Ramos (cell line): ENCODE measurements at regions not wholly inside any gene's neighbourhood (a gene's known extent, or its start where the extent isn't known, plus 50 kb on each side); places are given as distances from the start of the nearest gene placed in this dataset.

ENCODE experiments used
- in situ Hi-C: fragments of 300-500 bp; cut with MboI; formaldehyde crosslinking; loops from one replicate; pipeline ENCODE4 v1.14.3; 2022; ENCODE audit warnings: low sequenced_read_pairs; ENCODE audit not compliant: unreplicated experiment

DNA sequence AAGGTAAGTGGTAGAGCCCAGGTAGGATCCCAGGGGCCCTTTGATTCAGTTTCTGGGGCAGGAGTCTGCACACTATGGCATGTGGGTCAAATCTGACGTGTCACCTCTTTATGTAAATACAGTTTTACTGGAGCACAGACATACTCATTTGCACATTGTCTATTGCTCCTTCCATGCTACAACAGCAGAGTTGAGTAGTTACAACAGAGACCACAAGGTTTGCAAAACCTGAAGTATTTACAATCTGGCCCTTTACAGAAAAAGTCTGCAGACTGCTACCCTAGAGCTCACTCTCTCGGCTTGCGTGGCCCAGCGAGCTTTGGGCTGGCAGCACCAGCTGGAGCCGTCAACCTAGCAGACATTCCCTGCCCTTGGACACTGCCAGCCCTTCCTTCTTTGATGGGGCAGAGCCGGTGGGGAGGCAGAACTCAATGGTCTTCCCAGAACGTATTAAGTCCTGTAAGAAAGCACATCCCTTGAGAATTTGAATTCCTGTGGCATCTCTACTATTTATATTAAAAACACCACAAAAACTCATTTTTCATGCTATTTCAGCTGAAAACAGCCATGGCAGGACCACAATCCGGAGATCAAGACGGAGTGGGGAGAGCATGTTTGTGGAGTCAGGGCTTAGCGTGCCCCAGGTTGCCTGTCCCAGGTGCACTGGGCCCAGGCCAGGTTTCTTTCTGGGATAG, 133.1 kb upstream of the NUDT7 start:
- in situ Hi-C loops = loop anchor here (5.0 to 10.0 kb wide), 2 partner anchors 224 to 352 kb away; no protein-coding TSS in a partner anchor

DNA sequence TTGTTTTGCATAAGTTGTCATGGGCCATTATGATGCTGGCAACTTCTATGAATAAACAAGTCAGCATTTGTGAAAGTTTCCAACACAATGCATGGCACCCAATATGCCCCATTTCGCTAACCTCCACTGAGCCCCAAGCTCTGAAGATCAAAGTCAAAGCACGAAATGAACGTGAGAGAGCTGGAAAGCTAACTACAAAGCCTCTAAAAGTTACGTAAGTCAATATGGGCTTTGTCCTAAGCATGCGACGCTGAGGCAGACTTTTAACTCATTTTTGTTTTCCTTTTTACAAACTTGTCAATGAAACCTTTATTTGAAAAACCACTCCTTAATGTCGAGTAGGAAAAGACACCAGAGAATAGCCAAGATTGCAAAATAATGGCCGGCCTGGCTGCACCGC, 131.6 kb upstream of the NUDT7 start:
- in situ Hi-C loops = no loop called here

DNA sequence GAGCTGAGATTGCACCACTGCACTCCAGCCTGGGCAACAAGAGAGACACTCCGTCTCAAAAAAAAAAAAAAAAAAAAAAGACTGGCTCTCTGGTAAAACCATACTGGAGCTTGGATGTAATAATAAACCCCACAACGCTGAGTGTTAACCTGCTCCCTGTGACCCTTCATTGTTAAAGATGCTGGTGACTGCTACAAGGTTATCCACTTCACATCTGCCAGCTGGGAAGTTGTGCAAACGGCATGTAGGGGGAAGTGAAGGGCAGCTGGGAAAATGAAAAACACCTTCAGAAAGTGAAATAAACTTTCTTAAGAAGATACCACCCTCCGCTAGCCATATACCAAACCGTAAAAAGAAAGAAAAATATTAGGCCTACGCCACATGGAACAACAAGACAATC, 131.0 kb upstream of the NUDT7 start:
- in situ Hi-C loops = no loop called here

DNA sequence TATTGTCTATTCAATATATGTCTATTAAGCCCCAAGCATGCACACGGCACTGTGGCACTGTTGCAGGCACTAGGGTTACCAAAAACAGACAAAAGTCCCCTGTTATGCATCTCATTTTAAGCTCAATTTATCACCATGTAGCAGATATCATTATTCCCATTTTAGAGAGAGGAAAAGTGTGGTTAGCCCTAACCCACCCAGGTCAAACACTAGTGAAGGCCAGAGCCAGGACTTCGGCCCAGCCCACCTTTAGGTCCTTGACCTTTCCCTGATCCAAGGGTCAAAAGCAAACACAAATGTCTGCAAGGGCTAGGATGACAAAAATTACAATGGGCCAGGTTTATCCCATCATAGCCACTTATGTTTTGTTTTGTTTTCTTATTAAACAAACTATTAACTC, 130.3 kb upstream of the NUDT7 start:
- in situ Hi-C loops = no loop called here

DNA sequence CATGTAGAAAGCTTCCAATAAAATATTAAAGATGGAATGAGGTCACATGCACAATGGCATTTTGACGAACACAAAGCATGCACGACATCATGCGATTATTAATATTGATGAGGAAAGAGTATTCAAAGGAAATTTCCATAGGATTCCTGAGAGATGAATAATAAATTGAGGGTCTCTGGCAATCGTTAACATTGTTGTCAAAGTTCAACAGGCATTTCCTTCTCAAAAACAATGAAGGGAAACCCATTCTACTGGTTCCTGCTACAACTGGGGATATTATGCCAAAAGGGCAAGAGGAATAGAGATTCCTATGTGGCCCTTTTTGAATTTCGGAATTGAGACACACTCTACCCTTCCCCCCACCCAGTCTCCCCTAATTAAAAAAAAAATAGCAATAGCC, 128.3 kb upstream of the NUDT7 start:
- in situ Hi-C loops = no loop called here

DNA sequence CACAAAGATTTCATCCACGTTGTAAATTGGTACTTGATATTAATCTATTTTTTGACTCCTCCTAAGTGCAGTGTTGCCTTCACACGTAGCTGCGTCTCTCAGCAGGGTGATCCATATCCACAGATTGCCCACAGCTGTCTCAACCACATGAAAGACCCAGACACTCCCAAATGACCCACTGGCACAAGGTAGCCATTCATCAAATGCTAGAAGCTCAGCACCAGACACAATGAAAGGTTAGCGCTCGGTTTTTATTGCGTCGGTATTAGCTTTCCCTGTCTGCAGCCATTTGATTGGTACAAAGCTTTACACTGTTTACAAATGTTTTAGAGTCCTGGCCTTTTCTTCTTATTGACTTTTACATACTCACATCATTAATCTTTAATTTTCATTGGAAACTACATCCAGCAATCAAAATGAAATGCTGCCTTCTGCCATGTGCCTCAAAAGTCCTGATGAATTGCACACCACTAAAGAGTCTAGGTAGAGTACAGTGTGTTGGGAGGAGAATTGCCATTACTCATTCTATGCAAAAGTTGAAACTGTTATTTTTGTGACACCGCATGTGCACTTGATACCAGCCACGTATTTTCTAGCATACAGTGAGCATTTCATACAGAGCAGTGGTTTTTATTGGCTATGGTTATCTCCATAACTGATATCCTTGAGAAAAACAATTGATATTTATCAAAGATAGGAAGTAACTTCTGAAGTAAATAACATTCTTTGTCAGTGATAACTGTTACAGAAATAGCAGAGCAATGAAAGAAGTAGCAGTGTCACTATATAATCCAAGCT, 127.3 kb upstream of the NUDT7 start:
- in situ Hi-C loops = no loop called here

DNA sequence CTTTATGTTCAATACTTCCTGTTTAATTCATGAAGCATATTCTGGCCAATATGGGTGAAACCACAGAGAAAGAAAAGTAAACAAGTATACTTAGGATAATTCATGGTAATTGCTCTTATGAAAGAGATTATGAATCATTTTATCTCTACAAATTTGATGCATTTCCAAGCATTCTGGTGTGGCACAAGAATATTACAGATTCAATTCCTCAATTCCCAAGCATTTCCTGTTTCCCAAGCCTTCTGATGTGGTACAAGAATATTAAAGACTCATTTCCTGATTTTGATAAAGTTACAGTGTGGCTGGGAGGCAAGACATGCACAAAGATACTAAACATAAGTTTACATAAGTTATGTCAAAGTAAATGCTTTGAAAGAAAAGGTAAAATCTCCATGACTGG, 126.1 kb upstream of the NUDT7 start:
- in situ Hi-C loops = no loop called here

DNA sequence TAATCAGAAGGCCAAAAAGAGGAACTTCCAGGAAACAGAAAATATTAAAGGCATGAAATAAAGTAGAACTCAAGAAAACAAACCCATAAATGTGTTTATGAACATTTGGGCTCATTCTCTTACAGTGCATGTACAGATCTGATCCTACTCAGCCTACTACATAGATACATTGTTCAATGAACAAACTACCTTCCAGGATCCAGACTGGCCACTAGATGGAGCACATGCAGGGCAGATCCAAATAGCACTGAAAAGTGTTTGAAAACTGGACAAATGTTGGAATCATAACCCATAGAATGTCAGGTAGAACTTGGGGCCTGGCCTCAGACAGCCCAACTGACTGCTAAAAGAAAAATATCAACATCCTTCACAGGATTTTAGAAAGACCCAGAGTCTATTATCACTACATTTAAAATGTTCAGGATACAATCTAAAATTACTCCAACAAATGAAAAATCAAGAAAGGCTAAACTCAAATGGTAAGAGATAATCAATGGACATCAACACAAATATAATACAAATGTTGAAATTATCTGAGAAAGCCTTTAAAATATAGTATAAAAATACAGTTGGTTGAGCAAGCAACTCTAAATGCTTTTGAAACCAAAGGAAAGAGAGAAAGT, 122.4 kb upstream of the NUDT7 start:
- in situ Hi-C loops = no loop called here

DNA sequence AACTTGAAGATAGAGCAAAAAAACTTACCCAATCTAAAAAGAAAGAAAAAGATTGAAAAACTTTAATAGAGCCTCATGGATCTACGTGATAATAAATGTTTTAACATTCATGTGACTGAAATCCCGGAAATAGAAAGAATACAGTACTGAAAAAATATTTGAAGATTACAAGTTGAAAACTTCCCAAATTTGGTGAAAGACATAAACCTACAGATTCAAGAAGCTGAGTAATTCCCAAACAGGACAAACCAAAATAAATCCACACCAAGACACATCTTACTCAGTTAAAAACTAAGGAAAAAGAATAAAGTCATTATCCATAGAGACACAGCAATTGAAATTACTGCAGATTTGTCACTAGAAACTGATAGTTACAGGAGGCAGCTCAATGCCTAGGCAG, 121.8 kb upstream of the NUDT7 start:
- in situ Hi-C loops = no loop called here

DNA sequence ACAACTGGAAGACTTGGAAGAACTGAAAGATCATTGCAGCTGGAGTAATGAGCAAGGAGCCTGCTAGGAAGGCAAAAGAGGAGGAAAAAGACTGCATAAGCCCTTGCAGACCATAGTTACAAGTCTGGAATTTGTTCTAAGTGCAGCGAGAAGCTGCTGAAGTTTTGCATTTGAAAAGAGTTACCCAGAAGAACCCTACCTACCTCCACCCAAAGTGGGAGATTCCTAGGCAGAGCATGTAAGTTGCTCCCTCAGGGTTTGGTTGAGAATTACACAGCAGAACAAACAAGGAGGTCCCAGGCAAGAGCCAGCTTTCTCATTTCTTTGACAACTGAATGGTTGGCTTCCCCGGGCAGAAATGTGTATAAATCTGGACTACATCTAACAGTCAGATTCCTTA, 118.7 kb upstream of the NUDT7 start:
- in situ Hi-C loops = no loop called here

DNA sequence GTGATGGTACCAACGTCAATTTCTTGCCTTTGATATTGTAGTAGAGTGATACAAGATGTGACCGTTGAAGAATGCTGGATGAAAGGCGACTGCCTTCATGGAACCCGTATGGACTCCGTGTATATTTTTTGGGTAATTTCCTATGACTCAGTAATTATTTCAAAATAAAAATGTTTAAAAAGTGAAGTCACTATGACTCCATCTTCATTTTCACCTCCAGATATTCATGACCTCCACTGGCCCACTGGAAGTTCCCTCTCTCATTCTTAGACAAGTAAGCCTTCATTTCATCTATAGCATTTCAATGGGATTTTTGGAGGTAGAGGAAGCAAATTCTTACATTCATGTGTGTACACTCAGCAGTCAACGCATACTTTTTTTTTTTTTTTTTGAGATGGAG, 111.8 kb upstream of the NUDT7 start:
- in situ Hi-C loops = no loop called here

DNA sequence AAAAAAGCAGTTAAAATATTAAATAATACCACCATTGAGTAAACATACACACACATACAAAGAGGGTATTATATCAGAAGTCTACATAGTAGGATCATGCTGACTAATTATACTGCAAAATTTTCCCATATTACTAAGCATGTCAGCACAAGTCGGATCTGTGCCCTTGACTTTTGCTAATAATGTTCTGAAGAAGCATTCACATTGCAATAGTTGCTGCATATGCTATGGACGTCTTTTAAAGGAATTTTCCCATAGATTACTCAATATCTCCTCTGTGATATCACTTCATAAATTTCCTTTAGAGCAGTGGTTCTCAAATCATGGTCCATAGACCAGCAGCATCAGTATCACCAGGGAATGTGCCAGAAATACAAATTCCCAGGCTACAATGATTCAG, 110.9 kb upstream of the NUDT7 start:
- in situ Hi-C loops = no loop called here

DNA sequence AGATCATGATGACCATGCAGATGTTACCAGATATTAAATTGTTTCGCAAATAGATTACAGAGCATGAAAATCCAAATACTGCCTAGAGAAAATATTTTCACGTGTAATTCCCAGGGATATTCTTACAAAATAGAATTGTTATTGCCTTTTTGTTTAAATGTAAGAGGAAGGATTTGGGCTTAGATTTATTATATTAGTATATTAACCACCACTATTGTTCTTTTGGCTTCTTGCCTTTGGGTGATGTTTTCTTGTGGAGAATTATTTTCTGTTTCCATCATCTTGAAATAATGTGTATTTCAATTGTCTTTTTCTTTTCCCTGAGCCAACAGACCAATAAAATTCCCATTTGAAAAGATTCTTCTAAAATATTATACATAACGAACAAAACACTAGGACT, 109.7 kb upstream of the NUDT7 start:
- in situ Hi-C loops = no loop called here

DNA sequence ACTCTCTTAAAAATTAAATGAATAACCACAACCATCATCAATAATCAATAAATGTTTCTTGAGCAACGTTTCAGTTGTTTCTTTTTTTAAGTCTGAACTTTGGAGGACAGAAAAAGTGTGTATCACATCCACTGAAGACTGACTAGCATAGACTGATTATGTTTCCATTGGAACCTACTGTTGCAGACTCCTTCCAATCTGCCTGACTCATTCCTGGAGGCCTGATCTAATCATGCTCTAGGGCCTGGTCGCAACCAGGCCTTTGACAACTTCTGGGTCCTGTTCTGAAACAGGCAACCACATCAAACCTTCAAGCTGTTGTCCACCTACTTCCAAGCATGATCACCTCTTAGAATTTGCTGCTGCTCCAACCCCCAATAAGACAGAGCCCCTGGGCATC, 109.2 kb upstream of the NUDT7 start:
- in situ Hi-C loops = no loop called here

DNA sequence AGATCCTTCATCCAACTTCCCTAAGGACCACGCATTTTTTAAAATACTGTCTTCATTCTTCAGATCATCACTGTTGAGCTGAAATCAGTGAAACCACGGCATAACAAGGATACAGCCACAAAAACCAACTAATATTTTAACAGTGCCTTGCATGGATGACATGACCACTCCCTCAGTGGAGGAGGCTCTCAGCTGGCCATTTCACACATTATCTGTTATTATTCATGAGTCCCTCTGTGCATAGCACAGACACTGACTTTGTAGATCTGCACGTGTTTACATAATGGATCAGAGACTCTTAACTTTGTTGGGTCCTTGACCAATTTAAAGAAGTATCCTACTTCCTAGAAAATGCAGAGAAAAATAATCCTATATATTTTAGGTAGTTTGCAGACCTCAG, 104.8 kb upstream of the NUDT7 start:
- in situ Hi-C loops = no loop called here

DNA sequence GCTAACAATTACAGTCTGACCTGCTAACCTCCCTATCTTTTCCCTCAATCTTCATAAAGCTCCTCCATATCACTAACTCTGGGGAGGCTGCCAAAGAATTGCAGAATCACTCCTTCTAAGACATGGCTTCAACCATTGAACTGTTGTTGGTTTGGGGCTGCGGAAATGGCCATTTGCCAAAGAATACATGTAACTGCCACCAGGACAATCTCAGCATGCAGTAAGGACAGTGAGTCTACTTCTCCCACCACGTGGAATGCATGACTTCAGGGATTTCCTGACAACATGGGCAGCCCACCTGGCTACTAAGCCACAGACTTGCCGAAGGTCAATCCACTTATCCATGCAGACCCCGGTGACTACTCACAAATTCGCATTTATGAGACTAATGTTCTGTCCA, 104.3 kb upstream of the NUDT7 start:
- in situ Hi-C loops = no loop called here

DNA sequence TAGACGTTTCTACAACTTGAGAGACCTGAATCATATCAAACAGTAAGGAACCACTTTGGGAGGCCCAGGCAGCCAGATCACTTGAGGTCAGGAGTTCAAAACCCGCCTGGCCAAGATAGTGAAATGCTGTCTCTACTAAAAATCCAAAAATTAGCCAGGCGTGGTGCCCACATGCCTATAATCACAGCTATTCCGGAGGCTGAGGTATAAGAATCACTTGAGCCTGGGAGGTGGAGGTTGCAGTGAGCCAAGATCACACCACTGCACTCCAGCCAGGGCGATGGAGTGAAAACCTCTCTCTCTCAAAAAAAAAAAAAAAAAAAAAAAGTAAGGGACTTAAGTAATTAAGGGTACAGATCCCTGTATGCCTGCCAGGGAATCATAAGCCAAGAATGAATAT, 103.4 kb upstream of the NUDT7 start:
- in situ Hi-C loops = no loop called here

DNA sequence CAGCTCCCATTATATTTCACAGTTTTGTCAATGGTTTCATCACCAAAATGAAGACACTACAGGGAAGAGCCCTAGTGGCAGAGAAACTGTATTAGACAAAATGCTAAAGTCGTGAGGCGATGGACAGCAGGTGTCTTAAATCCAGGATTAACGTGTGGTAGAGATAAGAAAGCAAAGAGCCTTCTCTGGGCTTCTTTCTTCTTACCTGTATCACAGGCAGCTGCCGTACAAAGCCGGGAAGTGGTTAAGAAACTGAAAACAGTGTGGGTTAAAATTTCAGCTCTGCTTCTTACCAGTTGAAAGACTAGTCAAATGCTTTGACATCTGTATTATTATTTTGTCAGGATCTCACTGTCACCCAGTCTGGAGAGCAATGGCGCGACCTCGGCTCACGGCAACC, 98.2 kb upstream of the NUDT7 start:
- in situ Hi-C loops = no loop called here

DNA sequence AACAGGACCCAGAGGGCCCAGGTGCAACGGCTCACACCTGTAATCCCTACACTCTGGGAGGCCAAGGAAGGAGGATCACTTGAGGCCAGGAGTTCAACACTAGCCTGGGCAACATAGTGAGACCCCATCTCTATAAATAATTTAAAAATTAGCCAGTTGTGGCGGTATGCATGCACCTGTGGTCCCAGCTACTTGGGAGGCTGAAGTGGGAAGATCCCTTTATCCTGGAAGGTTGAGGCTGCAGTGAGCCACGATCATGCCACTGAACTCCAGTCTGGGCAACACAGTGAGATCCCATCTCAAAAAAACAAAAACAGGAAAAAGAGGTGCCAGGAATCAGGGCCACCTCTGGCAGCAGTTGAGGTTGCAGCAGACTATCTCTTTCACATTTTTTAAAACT, 85.7 kb upstream of the NUDT7 start:
- in situ Hi-C loops = no loop called here

DNA sequence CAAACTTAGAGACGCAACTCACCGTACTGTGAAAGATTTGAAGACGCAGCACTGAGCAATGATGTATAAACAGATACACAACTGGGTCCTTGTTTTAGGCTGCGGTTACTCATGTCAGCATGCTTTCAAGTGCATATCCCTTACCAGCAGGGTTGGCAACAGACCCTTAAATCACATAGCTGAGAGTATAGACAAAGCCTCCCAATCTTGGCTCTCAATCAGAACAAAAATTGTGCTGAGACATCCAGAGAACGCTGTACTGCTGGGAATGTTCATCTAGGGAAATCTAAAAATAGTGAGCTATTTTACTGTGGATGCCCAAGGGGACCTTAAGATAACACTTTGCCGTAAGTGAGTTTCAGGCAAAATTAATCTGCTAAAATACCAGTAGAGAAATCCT, 84.4 kb upstream of the NUDT7 start:
- in situ Hi-C loops = no loop called here

DNA sequence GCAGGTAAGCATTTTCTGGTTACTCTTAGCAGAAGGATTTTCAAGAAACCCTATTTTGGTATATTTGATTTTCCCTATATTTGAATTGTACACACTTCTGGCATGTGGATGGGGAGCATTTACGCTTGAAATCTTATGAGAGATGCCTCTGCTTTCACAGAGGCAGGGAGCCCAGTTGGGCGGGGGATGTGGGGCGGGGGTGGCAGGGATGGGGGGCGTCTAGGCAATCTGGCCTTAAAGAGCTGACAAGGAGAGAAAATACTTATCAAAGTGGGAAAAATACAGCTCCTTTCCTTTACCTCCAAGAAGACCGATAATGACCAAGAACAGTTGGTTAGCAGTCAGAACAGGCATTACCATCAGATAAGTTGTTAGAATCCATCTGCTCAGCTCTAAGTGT, 79.1 kb upstream of the NUDT7 start:
- in situ Hi-C loops = no loop called here

DNA sequence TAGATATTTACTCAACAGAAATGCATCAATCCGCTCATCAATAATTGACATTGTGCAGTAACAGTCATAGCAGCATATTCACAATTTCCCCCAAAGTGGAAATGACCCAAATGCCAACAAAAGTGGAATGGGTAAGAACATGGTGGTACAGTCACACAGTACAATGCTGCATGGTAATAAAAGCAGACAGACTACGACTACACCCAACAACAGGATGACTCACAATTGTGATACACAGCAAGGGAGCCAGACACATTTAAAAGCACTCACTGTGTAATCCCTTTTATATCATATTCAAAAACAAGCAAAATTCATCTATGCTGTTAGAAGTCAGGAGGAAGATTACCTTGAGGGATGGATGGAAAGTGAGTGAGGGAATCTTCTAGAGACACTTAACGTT, 76.5 kb upstream of the NUDT7 start:
- in situ Hi-C loops = no loop called here
